ENCODE measurements at regions not wholly inside any gene's neighbourhood (a gene's known extent, or its start where the extent isn't known, plus 50 kb on each side); places are given as distances from the start of the nearest gene placed in this dataset.
A peak's percentile ranks its signal among the peaks of the same experiment; 100 is the strongest.

DNA sequence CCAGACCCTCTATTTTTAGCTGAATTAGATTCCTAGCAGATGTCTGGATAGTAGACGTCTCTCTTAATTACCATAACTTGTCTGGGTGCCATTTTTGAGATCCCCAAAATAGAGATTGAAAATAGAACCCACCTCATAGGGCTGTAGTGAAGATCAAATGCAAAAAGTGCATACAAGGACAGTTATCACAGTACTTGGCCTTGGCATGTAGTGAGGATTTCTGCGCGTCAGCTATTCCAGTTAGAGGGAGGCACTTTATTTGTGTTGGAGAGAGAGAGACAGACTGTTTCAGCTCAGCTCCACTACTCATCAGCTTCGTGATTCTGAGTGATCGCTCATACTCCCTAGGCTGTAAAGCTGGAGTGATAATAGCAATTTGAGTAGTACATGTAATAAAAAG is 59.6 kb upstream of the CDH13 start:
- no peak for DNase-seq

DNA sequence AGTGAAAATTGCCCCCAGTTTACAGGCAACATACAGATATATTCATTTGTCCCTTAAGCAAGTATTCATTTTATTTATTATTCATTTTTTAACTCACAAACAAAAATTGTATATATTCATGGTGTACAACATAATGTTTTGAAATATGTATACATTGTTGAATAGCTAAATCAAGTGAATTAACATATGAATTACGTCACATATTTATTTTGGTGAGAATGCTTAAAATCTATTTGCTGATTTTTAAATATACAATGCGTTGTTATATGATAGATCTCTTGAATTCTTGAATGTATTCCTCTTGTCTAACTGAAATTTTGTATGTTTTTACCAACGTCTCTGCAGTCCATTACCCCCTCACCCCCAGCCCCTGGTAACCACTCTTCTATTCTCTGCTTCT is 63.4 kb upstream of the CDH13 start:
- DNase-seq = no peak

DNA sequence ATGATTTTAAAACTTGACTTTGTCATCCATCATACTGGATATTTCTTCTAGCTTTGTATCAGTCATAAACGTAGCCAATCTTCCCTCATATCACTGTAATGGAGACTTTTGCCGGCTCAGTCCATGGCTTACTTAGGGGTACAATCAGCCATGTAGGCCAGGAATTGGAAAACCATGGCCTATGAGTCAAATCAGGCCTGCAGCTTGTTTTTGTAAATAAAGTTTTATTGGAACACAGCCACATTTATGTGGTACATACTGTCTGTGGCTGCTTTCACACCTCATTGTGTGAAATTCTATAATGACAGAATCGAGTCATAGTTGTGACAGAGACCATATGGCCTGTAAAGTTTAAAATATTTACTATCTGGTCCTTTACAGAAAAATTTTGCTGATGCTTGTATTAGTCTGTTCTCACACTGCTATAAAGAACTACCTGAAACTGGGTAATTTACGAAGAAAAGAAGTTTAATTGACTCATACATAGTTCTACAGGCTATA is 64.5 kb upstream of the CDH13 start:
- no peak for DNase-seq

DNA sequence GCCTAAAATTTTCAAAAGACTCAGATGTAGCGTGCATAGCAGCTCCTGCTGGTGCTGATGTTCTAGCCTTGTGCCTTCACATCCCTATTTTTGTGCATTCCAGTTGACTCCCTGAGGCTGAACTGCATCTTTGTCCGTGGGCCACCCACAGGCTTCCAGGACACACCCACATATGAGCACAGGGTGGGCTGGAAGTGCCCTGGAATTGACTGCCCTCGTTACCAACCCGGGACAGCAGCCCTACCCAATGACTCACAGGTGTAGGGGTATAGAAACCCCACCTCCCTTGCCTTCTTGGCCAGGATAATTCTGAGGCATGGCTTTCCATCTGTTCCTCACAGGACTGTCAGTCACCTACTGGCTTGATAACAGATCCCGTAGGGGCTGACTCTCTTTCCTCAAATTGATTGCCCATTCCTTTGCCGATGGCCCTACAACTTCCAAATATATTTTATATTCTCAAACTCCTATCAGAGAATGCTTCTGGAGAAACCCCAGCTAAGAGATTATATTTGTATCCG is 65.9 kb upstream of the CDH13 start:
- DNase-seq = no peak

DNA sequence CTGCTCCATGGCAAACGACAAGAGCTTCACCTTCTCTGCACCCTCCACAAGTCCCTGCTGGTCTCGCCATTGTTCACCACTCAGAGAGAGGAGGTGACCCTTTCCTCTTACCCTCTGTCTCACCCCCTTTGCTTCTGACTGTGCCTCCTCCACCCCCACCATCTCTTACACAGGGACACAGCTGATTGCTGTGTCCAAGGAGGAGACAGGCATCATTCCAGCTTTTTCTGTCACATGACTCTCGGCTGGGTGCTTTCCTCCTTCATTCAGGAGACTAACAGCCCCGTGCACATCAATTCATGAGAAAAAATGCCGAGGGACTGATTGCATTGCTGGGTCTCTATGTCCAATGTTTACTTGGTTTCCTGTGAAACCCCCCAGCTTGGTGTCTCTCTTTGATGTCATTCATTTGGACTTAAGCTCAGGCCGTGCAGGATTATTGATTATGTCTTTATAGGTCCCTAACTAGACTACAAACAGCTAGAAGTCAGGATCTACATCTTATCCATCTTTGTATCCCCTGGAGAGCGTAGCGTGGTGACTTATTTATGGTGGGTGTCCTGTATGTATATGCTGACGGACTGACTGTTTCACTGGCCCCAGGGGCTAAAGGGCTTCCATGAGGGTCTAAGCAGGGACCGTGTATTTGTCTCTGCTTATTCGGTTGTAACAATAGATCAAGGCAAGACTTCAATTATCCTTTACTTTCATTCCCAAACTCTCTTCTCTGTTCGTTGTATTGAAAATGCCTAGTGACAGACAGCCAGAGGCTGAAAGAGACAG is 82.2 kb upstream of the CDH13 start:
- DNase-seq = peak in 12 of 51 donors; percentile 1 to 35 (median 10)

DNA sequence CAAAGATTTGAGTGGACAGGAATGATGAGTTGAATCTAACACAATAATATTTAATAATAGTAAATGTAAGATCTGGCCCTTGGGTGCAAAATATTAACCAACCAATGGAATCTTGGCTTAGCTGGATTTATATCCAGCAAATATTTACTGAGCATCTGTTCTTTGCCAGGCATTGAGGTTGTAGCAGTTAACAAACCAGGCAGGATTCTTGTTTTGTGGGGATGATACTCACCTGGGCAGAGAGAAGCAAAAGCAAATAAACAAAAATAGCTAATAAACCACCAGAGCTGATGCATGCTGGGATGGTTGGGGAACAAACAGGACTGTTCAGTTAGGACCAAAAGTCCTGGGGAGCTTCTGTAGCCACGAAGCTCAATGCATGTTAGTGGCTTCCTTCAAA is 84.1 kb upstream of the CDH13 start:
- DNase-seq = no peak

DNA sequence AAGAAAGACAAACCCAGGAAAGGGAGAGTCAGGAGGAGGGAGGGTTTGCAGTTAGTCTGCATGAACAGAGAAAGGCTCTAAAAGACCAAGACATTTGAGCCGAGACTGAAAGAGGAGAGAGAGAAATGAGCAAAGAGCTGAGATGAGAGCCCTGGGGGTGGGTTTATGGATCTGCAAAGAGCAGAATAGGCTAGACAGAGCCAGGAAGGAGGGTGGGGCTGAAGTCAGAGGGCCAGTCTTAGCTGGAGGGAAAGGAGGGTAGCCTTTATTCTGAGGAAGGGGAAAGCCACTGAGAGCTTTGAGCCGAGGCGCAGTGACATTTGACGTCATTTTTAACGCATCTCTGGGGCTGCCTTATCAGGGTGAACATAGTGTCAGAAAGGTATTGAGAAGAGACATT is 85.7 kb upstream of the CDH13 start:
- no peak for DNase-seq

DNA sequence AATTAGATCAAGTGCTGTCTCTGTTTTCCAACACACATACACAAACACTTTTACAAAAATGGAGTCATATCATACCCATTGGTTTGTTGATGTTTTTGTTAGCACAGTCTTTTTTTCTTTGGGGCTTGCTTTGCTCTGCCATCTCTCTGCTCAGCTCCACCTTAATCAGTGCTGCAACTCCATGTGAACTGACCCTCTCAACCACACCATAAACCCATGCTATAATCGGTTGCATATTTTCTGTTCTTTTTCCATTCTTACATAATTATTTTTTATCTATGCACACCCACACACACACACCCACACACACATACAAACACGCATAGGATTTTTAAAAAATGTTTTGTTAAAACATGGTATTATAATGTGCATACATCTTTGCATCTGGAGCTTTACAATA is 91.0 kb upstream of the CDH13 start:
- no peak for DNase-seq

DNA sequence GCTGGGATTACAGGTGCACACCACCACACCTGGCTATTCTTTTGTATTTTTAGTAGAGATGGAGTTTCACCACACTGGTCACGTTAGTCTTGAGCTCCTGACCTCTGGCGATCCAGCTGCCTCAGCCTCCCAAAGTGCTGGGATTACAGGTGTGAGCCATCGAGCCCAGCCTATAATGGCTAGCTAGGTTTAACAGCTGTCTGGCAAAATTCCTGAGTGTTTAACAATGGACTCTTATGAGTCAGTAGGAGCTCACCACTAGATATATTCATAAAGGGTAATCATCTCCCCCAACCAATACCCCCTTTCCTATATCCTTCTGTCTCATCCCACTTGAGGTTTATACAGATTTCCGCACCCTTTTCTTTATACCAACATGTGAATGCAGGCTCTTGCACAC is 91.5 kb upstream of the CDH13 start:
- no peak for DNase-seq

DNA sequence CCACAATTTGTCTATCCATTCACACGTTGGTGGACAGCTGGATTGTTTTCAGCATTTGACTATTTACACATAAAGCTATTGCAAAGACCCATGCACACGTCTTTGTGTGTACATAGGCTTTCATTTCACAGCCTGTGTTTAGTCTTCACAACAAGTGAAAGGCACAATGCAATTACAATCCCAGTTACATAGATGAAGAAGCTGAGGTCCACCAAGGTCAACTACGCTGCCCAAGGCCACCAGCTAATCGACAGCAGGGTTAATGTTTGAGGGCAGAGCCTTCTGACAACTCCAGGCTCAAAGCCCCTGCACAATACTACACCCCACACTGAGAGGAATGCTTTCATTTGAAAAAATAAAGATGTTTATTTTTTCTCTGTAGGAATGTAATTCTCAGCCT is 93.6 kb upstream of the CDH13 start:
- DNase-seq = no peak

DNA sequence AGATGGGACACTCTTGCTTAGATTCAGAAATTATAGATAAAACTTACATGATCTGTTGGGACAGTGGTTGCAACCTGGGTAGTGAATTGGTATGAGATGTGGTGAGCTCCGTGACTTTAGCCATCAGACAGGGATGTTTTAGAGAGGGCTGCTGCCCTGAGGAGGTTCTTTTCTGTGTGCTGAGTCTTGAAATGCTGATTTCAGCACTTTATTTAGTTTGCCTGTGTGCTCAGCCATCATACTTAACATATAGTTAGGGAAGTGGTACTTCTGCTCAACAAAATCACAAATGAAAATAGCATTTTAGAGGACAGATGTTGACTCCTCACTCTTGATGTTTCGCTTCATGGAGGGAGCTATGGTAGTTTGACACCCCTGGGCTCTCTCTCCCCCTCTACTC is 95.9 kb upstream of the CDH13 start:
- DNase-seq = no peak

DNA sequence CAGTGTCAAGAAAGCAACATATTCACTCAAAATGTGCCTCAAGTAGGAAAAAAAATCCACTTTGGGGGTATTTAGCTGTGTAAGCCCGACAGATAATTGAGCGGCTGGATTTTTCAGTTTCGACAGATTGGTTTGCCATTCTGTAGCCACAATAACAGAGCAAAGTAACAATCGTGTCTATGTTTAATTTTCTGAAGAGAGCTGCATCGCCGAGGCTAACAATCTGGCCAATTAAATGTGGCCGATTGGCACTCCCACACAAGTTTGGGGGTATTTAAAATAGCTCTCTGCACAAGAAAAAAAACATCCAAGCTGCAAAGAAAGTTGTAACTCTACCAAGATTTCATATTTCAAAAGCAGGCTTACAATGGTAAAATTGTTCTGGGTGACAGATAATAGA is 99.7 kb upstream of the CDH13 start:
- no peak for DNase-seq

DNA sequence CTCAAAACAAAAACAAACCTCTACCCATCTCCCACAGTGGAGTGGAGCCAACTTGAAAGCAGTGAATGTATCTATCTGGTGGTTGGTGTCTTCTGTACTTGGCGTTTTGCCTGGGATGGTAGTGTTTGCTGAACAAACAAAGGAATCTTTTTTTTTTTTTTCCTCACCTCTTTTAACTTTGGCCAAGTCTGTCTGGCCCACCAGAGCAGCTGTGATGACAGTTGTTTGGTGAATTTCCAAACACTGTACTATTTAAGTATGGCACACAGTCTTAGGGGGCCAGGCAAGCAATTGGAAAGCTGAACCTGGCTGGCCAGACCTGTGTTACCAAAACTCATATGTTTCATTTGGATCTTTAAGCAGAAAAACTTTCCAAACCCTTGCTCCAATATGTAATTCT is 101.8 kb upstream of the CDH13 start:
- no peak for DNase-seq

DNA sequence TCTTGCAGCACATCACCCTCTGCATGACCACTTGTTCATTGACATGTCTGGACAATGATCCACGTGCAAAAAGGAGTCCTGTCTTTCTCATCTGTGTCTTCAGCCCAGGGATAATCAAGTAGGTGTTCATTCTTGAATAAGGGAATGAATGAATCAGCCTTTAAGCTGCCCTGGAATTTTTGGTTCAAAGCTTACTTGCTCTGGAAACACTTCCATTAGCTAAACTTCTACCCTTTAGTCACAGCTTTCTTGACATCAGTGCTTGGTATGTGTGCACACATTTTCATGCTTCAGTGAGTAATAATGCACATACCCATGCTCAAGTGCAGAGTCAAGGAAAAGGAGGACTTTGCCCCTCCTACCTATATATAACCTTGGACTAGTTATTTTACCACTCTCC is 103.0 kb upstream of the CDH13 start:
- no peak for DNase-seq

DNA sequence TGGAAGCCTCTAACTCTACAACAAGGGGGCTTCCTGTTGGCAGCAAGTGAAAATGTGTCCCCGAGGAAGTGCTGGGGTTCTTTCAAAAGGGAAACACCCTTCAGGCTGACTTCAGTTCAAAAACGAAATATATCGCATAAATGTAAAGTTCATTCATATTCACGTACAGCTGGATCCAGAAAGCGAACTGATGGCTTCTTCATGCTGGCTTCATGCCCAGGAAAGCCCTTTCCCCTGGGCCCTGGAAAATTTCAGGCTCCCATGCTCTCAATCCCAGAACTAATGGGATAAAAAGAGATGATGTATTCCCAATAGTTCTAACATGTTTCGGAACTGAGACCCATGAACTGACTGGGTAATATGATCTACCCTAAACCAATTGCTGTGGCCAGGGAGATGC is 104.7 kb upstream of the CDH13 start:
- DNase-seq = no peak

DNA sequence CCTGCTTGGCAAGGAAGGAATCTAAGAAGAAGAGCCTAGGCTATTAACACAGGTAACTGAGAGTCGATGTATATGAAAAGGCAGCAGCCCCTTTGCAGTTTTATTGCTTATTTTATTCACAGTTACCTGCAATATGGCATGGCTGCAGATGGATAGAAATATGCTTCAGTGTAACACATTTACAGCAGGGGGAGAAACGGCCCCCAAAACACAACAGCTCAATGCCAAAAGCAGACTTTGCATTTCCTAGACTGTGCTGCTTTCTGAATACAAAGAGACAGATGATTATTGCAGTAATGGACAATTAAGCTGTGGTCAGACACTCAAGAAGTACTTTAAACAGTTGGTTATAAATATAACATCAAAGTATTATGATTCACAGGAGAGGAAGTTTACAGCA is 108.0 kb upstream of the CDH13 start:
- no peak for DNase-seq

DNA sequence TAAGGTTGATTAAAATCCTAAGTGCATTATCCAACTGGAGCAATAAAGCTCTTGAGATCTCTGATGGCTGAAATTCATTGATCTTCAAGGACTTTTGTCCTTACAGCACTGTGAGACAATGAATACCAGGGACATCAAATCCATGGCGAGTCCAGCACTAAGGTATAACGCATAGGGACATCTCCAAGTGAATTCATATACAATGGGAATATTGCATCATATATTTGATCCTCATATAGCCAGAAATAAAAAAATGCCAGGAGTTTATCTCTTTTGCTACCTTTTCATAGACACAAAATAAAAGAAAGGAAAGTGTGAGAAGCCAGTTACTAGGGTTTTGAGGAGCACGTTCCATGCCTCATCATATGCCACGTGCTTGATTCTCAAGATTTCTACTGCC is 112.5 kb upstream of the CDH13 start:
- no peak for DNase-seq

DNA sequence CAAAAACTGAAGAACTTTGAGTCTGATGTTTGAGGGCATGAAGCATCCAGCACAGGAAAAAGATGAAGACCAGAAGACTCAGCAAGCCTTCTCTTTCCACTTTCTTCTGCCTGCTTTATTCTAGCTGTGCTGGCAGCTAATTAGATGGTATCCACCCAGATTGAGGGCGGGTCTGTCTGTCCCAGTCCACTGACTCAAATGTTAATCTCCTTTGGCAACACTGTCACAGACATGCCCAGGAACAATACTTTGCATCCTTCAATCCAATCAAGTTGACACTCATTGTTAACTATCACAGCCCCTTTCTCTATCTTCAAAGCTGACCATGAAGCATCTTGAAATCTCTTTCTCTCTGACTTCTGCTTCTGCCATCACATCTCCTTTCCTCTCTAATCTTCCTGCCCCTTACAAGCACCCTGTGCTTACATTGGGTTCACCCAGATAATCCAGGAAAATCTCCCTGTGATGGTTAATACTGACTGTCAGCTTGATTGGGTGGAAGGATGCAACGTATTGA is 115.9 kb upstream of the CDH13 start:
- no peak for DNase-seq

DNA sequence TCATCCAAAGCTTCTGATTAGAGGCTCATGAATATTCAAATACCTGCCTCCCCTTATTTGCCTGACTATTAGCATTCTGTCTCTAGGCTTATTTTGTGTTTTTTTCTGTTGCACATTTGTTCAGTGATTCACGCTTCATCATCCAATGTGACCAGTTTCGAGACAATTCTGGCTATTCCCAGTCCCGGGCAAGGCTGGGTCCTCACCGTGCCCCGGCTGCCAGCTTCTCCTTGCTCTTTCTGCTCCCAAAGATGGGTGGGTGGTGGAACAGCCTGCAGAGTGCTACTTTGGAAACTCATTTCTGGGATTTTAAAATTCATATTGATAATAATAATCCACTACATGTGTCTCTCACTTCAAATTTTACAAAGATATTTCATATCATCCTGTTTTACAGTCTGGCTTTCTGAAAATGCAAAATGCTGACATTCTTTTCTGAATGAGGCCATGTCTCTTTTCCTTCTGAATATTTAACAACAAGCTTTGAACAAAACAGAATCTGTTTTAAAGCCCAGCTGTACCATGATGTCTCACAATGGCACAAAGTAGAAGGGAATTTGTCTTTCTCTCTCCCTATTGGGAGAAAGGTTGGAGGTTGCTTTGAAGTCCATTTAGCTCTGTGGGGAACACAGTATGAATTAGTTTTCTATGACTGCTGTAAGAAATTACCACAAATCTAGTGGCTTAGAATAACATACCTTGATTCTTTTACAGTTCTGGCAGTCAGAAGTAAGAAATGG is 116.9 kb upstream of the CDH13 start:
- peak in 30 of 51 donors; percentile 2 to 73 (median 11) for DNase-seq

DNA sequence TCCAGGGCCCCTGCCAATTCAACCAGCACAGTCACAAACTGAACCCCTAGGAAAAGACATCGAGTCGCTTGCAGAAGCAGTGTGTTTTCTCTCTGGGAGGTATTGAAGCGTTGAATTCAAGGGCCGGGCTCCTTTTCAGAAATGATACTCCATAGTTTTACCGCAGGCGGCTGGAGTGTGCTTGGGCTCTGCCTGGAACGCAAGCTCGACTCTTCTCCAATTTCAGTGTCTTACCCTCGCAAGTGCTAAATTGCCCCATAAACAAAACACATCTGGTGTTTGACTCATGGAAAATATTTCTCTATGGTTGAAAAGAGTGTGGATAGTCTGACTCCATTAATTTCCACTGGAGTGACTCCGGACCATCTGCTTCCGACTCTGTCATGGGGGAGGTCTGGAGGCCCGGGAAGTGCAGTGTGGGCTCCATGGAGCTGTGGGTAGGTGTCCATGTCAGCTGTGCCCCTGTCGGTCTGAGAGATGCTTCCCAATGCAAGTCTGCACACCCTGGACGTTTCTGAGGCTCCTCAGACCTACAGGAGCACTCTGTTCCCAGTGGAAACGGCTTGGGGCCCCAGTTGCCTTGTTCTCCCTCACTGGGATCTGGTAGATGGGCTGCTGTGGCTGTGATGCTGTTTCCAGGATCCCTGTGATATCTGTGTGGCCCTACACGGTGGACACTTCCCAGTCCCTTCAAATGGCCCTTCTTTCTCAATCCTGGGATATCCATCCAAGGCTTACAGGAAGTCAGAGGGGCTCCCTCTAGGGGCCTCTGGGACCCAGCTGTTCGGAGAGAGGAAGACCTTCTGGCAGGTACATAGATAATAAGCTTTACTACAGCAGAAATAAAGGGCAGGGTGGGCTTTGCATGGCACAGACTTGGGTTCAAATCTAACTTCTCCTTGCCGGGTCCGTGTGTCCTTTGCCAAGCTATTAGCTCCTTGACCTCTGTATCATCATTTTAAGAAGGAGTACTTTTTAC is 119.8 kb upstream of the CDH13 start:
- DNase-seq = no peak

DNA sequence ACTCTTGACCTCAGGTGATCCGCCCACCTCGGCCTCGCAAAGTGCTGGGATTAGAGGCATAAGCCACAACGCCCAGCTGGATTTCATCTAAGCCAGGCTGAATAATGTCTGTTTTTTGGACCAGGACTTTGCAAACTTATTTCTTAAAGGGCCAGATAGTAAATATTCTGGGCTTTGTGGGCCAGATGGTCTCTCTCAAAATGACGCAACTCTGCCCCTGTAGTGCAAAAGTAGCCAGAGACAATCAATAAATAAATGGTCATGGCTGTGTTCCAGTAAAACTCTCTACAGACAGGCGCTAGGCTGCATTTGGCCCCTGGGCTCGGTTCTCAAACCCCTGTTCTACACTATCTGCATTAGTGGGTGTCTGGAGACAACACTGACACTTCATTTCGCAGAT is 121.9 kb upstream of the CDH13 start:
- DNase-seq = no peak
